Kidney (tissue), 13 donors: ENCODE measurements at regions not wholly inside any gene's neighbourhood (a gene's known extent, or its start where the extent isn't known, plus 50 kb on each side); places are given as distances from the start of the nearest gene placed in this dataset.
"Not testable (repeated sequence)": the region's sequence is repeated elsewhere in the genome, so short reads cannot be mapped to it uniquely, and the experiment has no call there.

Experiments used
- DNase-seq, 5 donors: peaks; one replicate each; pipeline ENCODE4 v3.0.0-alpha.2; 2013 to 2020
- FAIRE-seq: peaks from 2 replicates; lab custom pipeline; 2012; peaks lifted over from hg19 to GRCh38; lab: Jason Lieb, UNC
- H3K27ac ChIP-seq, 2 donors: one replicate each; pipeline ENCODE4 v1.7.0; 2013; ENCODE audit warnings: low read depth in 2 of 2, low read length in 2 of 2, inconsistent platforms in 1 of 2
- H3K27me3 ChIP-seq: one replicate; pipeline ENCODE4 v1.7.1; 2013; ENCODE audit warnings: low read length, inconsistent platforms; ENCODE audit not compliant: control insufficient read depth, insufficient read depth
- H3K36me3 ChIP-seq, 3 donors: one replicate each; pipeline versions ENCODE4 v1.7.0 to v1.7.1; 2013; ENCODE audit warnings: low read length in 3 of 3, control low read depth in 1 of 3, inconsistent platforms in 1 of 3; ENCODE audit not compliant: insufficient read depth in 3 of 3, control insufficient read depth in 2 of 3
- H3K4me1 ChIP-seq, 3 donors: one replicate each; pipeline versions ENCODE4 v1.7.0 to v1.7.1; 2013; ENCODE audit warnings: low read length in 3 of 3, inconsistent platforms in 1 of 3, low read depth in 1 of 3; ENCODE audit not compliant: control insufficient read depth in 2 of 3, insufficient read depth in 2 of 3
- H3K4me3 ChIP-seq, 3 donors: one replicate each; pipeline versions ENCODE4 v1.7.0 to v1.8.1; 2013; ENCODE audit warnings: low read length in 3 of 3, control low read depth in 1 of 3, inconsistent platforms in 1 of 3
- H3K9ac ChIP-seq, 3 donors: one replicate each; pipeline versions ENCODE4 v1.7.0 to v1.7.1; 2013; ENCODE audit warnings: low read length in 3 of 3, control low read depth in 1 of 3, inconsistent platforms in 1 of 3
- H3K9me3 ChIP-seq, 3 donors: one replicate each; pipeline versions ENCODE4 v1.7.0 to v1.7.1; 2013; ENCODE audit warnings: low read length in 3 of 3, control low read depth in 1 of 3, inconsistent platforms in 1 of 3; ENCODE audit not compliant: control insufficient read depth in 2 of 3, insufficient read depth in 1 of 3
- CTCF ChIP-seq: IDR thresholded peaks from 3 replicates; pipeline ENCODE4 v1.5.1; 2012; ENCODE audit warnings: mild to moderate bottlenecking, moderate library complexity, borderline replicate concordance; ENCODE audit not compliant: insufficient read depth; ENCODE audit errors: extremely low read depth
- intact Hi-C: fragments of 100-400 bp; cut with DNase I; formaldehyde crosslinking; loops from one replicate; pipeline ENCODE4 v1.11.1; 2022
- donor health status: control.
- donor health status: control.
- donor health status: control.
- donor health status: control.
- donor health status: control.
- donor health status: DM: yes; HTN: yes; CAD: no.
- donor health status: Normal renal cell carcinoma (clear cell type).

DNA sequence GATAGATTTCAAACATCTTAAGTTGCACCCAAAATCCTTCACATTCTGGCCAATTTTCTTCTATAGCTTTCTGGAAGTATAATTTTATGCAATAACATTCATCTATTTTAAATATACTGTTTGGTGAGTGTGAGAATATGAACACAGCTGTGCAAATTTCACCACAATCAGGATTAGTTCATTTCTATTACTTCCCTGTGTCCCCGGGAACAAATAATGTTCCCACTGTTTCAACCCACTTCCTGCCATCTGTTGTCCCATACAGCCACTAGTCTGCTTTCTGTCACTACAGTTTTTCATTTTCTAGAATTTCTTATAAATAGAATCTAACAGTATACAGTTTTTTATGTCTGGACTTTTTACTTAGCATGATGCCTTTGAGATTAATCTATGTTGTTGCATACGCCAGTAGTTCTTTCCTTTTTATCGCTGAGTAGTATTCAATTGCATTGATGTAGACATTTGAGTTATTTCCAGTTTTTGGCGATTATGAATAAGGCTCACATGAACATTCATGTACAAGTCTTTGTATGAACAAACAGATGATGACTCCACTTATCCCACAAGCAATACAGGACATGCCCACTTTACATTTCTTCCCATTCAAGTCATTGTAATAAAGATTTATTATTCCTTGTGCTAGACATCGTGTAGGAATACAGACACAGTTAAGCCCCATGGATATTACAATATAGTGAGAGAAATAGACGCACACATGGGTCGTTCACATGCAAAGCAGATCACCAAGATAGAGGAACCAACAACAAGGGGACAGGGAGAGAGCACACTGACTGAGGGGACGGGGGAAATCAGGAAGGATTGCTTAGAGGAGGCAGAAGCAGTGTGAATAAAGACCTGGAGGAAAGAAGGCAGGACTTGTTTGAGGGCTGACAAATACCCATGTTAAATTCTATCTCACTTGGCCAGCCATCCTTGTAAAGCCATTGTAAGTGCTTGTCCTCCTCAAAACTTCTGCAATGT lies 72.9 kb upstream of the PAX8 start:
- no peak for TF ChIP-seq CTCF
- intact Hi-C loops: no loop called here
- H3K27me3 ChIP-seq: no peaks in the 10 kb centered on the region
- no peak overlapping the region for H3K27ac ChIP-seq
- no peaks in the 10 kb centered on the region for H3K9me3 ChIP-seq
- FAIRE-seq (no peak), DNase-seq (no peak)
- no peaks in the 10 kb centered on the region for H3K4me1 ChIP-seq
- H3K4me3 ChIP-seq: no peak overlapping the region
- no peaks in the 10 kb centered on the region for H3K36me3 ChIP-seq
- no peak overlapping the region for H3K9ac ChIP-seq

- DNase-seq, intact Hi-C loops: not testable (repeated sequence)
Observed at GRCh38 chr2:113343800-113344199, 65.1 kb upstream of the PAX8 start.

GRCh38 chr2:113342650-113343049 lies 63.9 kb upstream of the PAX8 start:
- Histone ChIP-seq H3K9ac (no peak overlapping the region), H3K27me3 (no peaks in the 10 kb centered on the region), H3K27ac (no peak overlapping the region), H3K4me3 (no peak overlapping the region), H3K4me1 (no peaks in the 10 kb centered on the region), H3K9me3 (no peaks in the 10 kb centered on the region), H3K36me3 (no peaks in the 10 kb centered on the region)
- intact Hi-C loops: no loop called here
- no peak for TF ChIP-seq CTCF
- DNase-seq: no peak
- FAIRE-seq: no peak

More at GRCh38 chr2:113343800-113344199, 65.1 kb upstream of the PAX8 start:
- not testable (repeated sequence) for H3K9me3 ChIP-seq, FAIRE-seq, H3K27ac ChIP-seq, H3K9ac ChIP-seq, H3K4me1 ChIP-seq, H3K4me3 ChIP-seq, H3K27me3 ChIP-seq, H3K36me3 ChIP-seq

DNA sequence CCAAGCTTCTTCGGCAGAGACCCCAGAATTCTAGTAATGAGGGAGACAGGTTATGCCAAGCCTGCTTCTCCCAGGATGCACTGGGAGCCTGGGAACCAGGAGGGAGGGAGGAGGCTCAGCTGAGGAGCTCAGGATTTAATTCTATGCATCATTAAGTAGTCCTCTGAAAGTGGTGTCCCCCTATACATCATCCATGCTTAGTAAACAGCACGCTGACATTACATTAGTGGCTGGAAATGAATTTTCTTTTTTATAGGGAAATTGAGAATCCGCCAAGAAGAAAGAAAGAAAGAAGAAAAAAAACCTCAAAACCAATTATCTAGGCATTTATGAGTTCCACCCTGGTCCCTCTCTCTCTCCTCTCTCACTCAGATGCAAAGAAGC lies 63.1 kb upstream of the PAX8 start:
- H3K4me1 ChIP-seq, H3K4me3 ChIP-seq, intact Hi-C loops, H3K27ac ChIP-seq, H3K36me3 ChIP-seq, H3K9ac ChIP-seq, H3K27me3 ChIP-seq, FAIRE-seq, H3K9me3 ChIP-seq: not testable (repeated sequence)
- DNase-seq: peak in 2 of 5 donors; percentile 51 to 66
